Activated CD4-positive, alpha-beta T cell treated with anti-CD3 and anti-CD28 coated beads, Interleukin-2, Interleukin-4, amounts not matched to agents 100 ng/mL and 50 ng/mL, durations not matched to agents 16 hours and 8 hours (primary cell): ENCODE measurements at regions not wholly inside any gene's neighbourhood (a gene's known extent, or its start where the extent isn't known, plus 50 kb on each side); places are given as distances from the start of the nearest gene placed in this dataset.

Experiments
- DNase-seq: peaks from one replicate; pipeline ENCODE4 v3.0.0-alpha.2; 2020; ENCODE audit warnings: low spot score

GRCh38 chr2:234676783-234677450 lies 180.0 kb upstream of the ARL4C start:
- DNase-seq = no peak

GRCh38 chr2:234676109-234676782 lies 179.4 kb upstream of the ARL4C start:
- DNase-seq = no peak

- no peak for DNase-seq
Observed at GRCh38 chr2:234674781-234675201, 177.9 kb upstream of the ARL4C start.

GRCh38 chr2:234673961-234674759 lies 177.3 kb upstream of the ARL4C start:
- no peak for DNase-seq

GRCh38 chr2:234673501-234673900 lies 176.6 kb upstream of the ARL4C start:
- no peak for DNase-seq

- no peak for DNase-seq
Observed at GRCh38 chr2:234672498-234673150, 175.7 kb upstream of the ARL4C start.

GRCh38 chr2:234671716-234672115 lies 174.8 kb upstream of the ARL4C start:
- no peak for DNase-seq

- no peak for DNase-seq
Observed at GRCh38 chr2:234671231-234671630, 174.3 kb upstream of the ARL4C start.

GRCh38 chr2:234670806-234671205 lies 173.9 kb upstream of the ARL4C start:
- DNase-seq = no peak

- DNase-seq = no peak
Observed at GRCh38 chr2:234670052-234670451, 173.2 kb upstream of the ARL4C start.

- DNase-seq = no peak
Observed at GRCh38 chr2:234669621-234670020, 172.7 kb upstream of the ARL4C start.

GRCh38 chr2:234669001-234669400 lies 172.1 kb upstream of the ARL4C start:
- DNase-seq = no peak

- no peak for DNase-seq
Observed at GRCh38 chr2:234666911-234667310, 170.0 kb upstream of the ARL4C start.

- no peak for DNase-seq
Observed at GRCh38 chr2:234665304-234665703, 168.4 kb upstream of the ARL4C start.

- DNase-seq = no peak
Observed at GRCh38 chr2:234661849-234662248, 165.0 kb upstream of the ARL4C start.

- DNase-seq = no peak
Observed at GRCh38 chr2:234661175-234661574, 164.3 kb upstream of the ARL4C start.

GRCh38 chr2:234655706-234656105 lies 158.8 kb upstream of the ARL4C start:
- DNase-seq = no peak

GRCh38 chr2:234650911-234651310 lies 154.0 kb upstream of the ARL4C start:
- no peak for DNase-seq

GRCh38 chr2:234649951-234650350 lies 153.1 kb upstream of the ARL4C start:
- no peak for DNase-seq

- no peak for DNase-seq
Observed at GRCh38 chr2:234643407-234643806, 146.5 kb upstream of the ARL4C start.

GRCh38 chr2:234641086-234641485 lies 144.2 kb upstream of the ARL4C start:
- DNase-seq = no peak

- no peak for DNase-seq
Observed at GRCh38 chr2:234640657-234641056, 143.8 kb upstream of the ARL4C start.

- no peak for DNase-seq
Observed at GRCh38 chr2:234638966-234639365, 142.1 kb upstream of the ARL4C start.
